HG03159 (cell line): ENCODE measurements at regions not wholly inside any gene's neighbourhood (a gene's known extent, or its start where the extent isn't known, plus 50 kb on each side); places are given as distances from the start of the nearest gene placed in this dataset.
"Not testable (repeated sequence)": the region's sequence is repeated elsewhere in the genome, so short reads cannot be mapped to it uniquely, and the experiment has no call there.

Experiments used
- ATAC-seq: cut with Tn5 transposase; IDR thresholded peaks from one replicate; pipeline ENCODE4 v1.9.1; 2021; ENCODE audit warnings: mild to moderate bottlenecking, moderate library complexity; ENCODE audit not compliant: unreplicated experiment

DNA sequence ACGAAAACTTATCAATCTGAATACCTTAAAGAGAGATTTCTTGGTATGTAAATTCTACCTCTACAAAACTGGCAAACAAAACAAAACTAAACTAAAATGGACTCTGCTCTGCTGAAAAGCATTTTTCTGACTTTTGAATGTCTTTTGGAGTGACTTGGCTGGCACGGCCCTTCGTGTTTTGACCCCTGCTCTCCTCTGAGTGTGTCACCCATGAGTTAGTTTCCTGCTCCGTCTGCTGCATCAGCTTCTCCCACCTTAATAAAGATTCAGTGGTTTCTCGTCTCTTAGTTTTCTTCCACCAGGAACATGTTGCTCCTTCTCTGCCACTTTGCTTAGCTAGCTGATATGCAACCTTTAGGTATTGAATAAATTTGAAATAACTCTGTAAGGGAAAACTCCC lies 1084.0 kb upstream of the CDH18 start:
- ATAC-seq: no peak

DNA sequence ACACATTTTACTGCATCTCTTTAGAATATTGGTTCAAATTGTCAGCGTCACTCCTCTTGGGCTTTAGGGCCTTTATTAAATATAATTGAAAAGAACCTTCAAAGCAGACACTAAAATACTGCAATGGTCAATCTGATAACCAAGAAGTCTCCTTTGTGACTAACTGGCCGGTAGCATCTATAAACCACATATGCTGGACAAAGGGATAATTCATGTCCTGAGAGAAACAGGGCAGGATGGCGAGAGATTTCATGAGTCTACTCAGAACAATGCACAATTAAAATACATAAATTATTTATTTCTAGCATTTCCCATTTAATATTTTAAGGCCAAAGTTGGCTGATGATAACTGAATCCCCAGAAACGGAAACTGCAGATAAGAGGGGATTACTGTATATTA lies 1083.4 kb upstream of the CDH18 start:
- no peak for ATAC-seq

DNA sequence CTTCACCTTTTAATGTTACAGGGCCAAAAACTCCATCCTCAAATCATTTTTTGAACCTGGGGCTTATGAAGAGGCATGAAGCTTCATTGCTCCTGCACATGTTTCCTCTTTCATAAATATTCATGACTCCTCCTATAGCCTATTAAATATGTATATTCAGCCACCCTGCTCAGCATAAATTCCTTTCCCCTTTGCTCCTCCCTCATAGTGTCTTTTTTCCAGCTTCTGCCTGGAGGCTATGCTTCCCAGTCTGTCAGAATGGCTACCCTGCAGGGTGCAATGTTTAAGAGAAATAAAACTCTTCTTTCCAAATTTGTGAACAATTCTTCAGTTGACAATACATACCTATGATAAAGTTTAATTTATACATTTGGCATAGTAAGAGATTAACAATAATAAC lies 1082.9 kb upstream of the CDH18 start:
- no peak for ATAC-seq

DNA sequence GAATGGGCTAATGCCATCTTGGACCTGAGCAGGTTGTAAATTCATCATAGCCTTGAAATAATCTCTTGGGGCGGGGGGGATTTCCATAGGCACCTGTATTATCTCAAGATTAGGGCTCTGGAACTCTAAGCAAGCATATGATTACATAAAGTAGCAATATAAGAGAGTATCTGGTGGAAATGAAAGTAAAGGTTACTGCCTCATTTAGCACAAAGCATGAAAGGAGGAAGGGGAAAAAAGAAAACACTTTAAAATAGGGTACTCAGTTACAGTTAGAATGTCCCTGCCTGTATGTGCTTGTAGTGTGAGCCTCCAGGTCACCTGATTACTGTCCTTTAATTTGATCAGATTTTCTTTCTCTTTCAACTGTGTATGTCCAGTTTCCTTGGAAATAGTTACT lies 1079.7 kb upstream of the CDH18 start:
- ATAC-seq: no peak

DNA sequence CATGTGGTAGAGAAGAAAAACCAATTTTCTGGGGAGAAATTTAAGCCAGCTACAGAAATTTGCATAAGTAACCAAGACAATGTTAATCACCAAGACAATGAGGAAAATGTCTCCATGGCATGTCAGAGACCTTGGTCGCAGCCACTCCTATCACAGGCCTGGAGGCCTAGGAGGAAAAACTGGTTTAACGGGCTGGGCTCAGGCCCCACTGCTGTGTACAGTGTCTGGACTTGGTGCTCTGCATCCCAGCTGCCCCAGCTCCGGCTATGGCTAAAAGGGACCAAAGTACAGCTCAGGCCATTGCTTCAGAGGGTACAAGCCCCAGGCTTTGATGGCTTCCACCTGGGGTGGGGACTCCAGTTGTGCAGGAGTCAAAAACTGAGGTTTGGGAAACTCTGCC lies 1075.1 kb upstream of the CDH18 start:
- ATAC-seq: no peak

DNA sequence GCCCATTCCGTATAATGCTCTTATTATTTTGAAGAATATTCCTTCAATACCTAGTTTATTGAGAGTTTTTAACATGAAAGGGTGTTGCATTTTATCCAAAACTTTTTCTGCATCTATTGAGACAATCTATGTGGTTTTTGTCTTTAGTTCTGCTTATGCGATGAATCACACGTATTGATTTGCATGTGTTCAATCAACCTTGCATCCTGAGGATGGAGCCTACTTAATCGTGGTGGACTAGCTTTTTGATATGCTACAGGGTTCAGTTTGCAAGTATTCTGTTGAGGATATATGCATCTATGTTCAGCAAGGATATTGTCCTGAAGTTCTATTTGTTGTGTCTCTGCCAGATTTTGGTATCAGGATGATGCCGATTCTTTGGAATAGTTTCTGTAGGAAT lies 1070.3 kb upstream of the CDH18 start:
- peak; percentile 98 for ATAC-seq

DNA sequence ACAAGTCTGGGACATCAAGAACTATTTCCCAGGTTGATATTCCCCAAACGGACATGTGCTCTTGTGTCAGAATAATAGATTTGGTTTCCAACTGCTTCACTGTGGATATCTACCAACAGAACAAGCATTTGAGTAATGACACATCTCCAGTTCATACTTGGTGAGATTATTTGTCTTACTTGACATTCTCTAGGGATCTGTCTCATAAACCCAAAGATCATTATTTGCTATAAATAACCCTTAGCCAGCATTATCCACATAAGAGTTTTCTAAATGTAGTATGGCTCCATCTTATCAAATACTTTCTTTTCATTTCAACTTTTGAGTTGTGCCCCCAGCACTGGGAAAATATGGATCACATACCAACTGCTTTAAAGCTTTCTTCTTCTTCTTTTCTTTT lies 1063.9 kb upstream of the CDH18 start:
- ATAC-seq: no peak

DNA sequence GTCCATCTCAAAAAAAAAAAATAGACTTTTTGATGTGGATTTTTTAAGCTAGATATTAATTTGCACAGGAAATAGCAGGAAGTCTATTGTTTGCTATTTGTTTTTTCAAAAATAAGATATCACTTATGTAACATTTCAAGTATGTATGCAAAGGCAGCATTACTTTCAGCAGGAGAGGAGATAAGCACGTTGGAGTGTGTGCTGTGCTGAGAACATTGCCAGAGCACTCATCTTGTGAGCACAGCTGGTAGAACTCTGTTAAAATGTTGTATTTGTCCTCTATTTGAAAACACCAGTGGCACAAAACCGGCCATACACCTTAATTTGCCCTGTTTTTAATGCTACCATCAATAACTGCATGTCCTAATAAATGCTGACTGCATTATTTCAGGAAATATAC lies 1061.9 kb upstream of the CDH18 start:
- ATAC-seq: no peak

DNA sequence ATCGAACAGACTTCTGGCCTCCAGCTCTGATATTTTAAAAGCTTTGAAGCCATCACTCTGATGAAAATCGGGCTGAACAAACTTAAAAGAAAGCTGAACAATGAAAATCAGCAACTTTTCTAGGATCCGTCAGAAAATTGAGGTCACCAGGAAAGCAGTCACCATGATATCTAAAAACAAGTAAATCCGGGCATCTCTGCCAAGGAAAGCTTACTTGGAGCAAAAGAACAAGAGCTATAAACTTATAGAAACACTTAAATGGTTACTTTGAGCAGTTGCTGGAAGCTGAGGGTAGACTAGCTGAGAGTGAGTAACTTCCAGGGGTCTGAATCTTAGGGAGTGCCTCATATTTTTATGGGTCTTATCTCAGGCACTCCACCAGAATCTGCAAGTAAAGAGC lies 1043.0 kb upstream of the CDH18 start:
- no peak for ATAC-seq

DNA sequence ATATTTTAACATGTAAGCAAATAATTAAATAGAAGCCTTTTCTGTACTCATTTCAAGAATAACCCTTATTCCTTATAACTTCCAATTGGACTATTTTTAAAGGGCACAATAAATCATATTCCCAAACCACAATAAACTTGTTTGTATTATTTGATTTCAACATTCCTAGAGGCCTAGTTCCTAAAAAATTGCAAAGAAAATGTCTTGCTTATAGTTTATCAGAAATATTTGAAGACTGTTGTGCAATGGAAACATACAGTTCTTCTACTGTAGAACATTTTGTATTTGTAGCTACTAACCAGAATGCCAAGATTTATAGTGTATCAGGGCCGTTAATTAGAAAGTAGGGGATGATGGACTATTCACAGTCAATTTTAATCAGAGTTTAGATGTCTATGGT lies 1037.0 kb upstream of the CDH18 start:
- ATAC-seq: no peak

DNA sequence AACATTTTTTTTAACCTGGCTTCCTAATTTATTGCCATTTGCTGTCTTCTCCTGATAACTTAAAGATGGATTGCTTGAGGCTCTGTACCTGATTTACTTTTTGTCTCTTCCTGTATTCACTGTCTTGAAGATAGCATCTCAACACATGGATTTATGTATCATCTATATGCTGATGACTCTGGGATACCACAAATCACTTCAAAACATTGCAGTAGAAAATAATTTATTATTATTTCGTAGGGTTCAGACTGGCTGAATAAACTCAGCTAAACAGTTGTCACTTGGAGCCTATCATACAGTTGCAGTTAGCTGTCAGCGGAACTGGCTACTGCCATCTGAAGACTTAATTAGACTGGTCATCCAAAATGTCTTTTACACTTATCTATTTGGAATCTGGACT lies 1025.2 kb upstream of the CDH18 start:
- ATAC-seq: no peak

DNA sequence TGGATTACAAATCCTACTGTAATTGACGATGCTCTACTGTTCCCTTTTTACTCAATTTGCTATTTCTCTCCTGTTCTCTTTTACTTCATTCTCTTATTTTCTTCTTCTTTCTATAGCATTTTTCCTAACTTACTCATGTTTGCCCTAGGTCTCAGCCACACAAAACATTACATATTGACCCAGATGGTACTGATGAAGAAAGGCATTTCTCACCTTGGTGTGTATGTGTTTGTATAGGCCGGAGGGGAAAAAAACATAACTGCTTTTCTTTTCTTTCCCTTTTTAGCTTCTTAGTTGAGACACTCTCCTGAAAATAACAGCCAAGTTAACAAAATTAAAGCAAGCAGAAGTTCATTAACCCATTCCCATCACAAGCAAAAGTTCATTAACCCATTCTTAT lies 1019.8 kb upstream of the CDH18 start:
- ATAC-seq: no peak

DNA sequence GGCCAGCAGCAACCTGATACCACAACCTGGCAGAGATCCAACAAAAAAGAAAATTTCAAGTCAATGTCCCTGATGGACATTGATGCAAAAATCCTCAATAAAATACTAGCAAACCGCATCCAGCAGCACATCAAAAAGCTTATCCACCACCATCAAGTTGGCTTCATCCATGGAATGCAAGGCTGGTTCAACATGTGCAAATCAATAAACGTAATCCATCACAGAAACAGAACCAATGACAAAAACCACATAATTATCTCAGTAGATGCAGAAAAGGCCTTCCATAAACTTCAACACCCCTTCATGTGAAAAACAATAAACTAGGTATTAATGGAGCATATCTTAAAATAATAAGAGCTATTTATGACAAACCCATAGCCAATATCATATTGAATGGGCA lies 1000.9 kb upstream of the CDH18 start:
- not testable (repeated sequence) for ATAC-seq

DNA sequence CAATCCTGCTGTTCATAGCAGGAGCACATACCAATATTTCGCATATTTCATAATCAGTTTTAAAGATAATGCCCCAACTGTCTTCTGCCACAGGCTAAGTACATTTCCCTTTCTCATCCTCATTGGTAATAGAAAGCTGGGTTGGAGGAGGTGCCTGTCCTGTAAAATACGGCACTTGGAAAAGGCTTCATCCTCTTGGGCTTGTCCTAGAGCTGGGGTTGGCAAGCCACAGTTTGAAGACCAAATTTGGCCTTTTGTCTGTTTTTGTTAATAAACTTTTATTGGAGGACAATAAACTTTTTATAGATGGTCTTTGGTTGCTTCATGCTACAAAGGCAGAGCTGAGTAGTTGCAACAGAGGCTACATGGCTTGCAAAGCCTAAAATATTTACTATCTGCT lies 997.8 kb upstream of the CDH18 start:
- ATAC-seq: no peak

DNA sequence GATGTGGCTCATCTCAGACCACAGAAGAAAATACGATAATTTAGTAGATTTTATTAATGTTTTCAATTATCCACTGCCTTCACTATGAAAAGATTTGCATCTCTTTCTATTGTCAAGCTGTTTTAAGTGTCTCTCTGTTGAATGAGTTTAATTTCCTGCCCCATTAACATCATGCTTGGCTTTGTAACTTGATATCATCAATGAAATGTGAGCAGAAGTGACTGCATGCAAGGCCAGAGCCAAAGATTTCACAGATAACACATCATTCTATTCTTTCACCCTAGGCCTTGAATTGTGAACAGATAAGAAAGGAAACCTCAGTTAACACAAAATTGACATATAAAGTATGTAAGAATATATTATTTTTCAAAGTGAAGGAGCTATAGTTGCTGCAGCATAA lies 986.4 kb upstream of the CDH18 start:
- ATAC-seq: no peak

DNA sequence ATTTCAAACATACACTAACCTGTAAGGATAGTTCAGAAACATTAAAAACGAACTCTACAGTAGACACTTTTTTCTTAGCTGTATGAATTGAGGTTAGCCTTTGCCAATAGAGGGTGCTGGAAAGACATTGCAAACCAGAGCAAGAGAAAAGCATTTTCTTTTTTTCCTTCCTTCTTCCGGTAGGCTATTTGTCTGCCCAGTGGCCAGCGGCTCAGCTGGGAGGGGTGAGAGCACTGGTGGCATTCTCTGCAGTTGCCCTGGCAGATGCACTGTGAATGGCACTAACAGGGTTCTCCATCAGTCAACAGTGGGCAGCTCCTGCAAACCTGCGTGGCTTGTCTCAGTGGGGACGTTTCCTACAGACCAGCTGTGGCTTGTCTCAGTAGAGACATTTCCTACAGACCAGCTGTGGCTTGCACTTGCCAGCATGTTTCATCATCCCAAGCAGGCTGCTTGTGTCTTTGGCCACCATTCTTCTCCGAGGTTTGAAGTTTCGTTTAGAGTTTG lies 984.5 kb upstream of the CDH18 start:
- peak; percentile 84 for ATAC-seq

DNA sequence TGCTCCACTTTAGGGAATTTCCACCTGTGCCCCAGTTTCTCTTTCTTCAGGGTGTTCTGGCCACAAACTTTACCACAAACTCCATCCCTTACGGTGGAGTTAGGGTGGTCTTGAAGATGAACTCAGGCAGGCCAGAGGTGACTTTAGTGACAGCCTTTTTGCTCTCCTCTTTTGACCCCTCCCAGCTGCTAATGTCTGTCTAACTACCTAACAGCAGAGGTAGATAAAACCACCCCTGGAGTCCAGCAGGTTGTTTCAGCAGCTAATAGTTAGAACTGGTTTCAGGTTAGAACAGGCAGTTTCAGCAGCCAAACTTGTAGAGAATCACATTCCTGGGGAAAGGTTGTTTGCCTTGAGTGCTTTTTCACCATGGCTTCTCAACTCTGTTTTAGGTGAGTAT lies 971.3 kb upstream of the CDH18 start:
- no peak for ATAC-seq

DNA sequence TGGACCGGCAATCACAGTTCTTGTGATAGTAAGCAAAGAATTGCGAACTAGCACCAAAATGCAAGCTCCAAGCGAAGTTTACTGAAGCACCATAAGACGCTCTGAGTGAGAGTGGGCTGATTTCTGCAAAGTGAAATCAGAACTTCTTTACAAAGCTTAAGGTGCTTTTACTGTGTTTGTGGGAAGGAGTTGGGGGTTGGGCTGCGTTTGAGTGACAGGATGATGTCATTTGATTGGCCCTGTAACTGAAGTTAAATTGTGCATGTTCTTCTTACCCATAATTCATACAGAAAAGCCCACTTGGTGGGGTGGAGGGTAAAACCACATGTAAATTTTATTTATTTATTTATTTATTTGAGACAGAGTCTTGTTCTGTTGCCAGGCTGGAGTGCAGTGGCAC lies 970.6 kb upstream of the CDH18 start:
- ATAC-seq: no peak

DNA sequence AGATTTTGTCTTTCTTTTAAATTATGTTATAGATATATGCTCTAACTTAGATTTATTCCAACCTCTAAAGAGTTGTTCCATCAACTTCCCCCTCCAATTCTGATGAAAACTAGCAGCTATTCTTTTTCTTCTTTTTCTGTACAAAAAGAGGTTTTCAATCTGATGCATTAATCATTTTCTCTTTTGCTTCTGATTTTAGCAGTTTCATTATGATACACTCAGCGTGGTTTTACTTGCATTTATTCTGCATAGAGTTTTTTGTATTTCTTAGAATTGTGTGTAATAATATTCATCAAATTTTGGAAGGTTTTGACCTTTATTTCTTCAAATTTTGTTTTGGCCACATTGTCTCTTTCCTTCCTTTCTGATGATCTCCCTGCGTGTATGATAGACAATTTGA lies 968.1 kb upstream of the CDH18 start:
- no peak for ATAC-seq

DNA sequence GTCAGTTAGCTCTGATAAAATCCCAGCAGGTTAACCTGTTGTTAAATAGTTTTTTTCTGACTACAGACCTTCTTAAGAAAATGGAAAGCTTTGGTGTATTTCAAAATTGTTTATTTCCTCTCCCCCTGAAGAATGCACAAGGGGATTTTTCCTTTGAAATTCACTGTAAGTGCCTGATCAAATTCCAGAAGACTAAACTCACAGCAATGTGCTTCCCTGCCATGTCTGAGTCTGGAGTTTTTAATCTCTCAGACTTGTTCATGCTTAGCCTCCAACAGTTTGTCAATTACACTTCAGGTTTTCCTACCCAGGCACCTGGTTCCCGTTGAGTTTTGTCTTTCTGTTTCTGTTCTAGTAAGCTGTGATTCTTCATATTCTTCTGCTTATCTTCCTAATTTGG lies 961.6 kb upstream of the CDH18 start:
- no peak for ATAC-seq

DNA sequence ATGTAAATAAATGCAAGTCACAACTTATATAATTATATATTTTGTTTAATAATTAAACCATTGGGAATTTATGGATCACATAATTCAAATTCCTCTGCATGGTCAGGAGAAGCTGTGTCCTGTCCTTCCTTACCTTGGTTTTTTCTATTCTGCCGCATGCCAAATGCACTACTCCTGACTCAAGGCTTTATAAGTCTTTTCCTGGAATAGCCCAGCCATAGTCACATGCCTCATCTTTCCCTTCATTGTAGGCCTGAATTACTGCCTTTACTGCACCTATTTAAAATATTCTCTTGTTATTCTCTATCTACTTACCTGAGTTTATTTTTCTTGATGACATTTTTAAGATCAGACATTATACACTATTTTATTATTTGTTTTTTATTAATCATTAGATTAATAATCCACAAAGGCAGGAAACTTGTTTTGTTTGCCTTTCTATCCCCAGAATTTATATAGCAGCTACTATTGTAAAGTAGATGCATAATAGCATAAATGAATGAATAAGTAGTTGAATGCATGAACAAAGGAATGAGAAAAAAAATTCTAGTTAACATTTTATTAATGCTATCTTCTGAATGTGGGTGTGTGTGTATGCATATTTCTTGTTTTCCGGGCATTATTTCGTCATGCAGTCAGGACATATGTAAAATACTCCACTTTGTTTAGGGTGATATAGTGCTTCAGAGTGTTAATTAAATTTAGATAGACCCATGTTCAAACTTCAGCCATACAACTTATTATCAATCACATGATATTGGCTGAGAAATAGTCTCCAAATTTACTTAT lies 955.4 kb upstream of the CDH18 start:
- not testable (repeated sequence) for ATAC-seq

DNA sequence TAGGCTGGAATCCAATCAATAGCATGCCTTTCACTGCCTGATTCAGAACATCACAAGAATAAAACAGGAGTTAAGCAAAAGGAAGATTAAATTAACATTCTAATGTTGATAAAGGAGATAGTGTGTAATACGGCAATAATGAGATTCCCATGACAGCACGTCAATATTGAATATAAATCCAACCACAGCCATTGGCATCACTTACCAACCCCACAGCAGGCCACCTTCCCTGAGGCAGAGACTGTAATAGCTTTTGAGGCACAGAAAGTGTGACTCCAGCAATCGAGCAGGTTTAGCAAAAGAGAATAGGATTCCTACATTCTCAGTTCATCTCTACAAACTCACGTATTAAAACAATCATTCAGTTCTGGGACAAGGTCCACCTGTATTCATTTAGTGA lies 954.6 kb upstream of the CDH18 start:
- ATAC-seq: not testable (repeated sequence)

DNA sequence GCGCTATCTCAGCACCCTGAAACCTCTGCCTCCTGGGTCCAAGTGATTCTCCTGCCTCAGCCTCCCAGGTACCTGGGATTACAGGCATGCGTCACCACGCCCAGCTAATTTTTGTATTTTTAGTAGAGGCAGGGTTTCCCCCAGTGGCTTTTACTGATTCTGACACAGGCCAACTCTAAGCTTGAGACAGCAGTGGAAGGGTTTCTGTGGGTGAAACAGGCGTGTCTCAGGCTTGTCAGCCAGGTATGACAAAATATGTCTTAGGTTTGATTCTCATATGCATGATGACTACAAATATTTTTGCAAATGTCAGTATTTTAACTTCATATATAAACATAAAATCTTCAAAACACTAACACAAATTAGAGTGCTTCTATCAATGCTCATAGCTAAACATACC lies 952.8 kb upstream of the CDH18 start:
- not testable (repeated sequence) for ATAC-seq
